Lower leg skin (tissue), 3 donors: ENCODE measurements at regions not wholly inside any gene's neighbourhood (a gene's known extent, or its start where the extent isn't known, plus 50 kb on each side); places are given as distances from the start of the nearest gene placed in this dataset.

ENCODE experiments used
- CTCF ChIP-seq, 3 donors: fragments of 450-650 bp; IDR thresholded peaks; one replicate each; pipeline ENCODE4 v1.5.1; 2016; ENCODE audit warnings: antibody characterized with exemption in 3 of 3, mild to moderate bottlenecking in 3 of 3, moderate library complexity in 2 of 3
- POLR2A ChIP-seq, 2 donors: fragments of 450-650 bp; IDR thresholded peaks; one replicate each; pipeline ENCODE4 v1.6.1; 2016 to 2017; ENCODE audit warnings: antibody characterized with exemption in 2 of 2, mild to moderate bottlenecking in 1 of 2, moderate library complexity in 1 of 2

- TF ChIP-seq CTCF (IDR thresholded peaks at IDR 0.05) (no peak), POLR2A (IDR thresholded peaks at IDR 0.05) (no peak)
Measured at GRCh38 chr11:116697011-116697410, 75.8 kb downstream of the BUD13 start.
